SK-N-SH (cell line): ENCODE measurements at regions not wholly inside any gene's neighbourhood (a gene's known extent, or its start where the extent isn't known, plus 50 kb on each side); places are given as distances from the start of the nearest gene placed in this dataset.

ENCODE experiments used
- CTCF ChIA-PET: fragments of 300-600, 350-600 bp; formaldehyde crosslinking; extraction: SDS; loops from one replicate; lab custom pipeline; 2021; lab: Yijun Ruan, JAX
- POLR2A ChIA-PET: fragments of 350-600 bp; sonication (Branson Sonifier 250); formaldehyde crosslinking; extraction: SDS; loops from one replicate; lab custom pipeline; 2020; ENCODE audit warnings: antibody characterized with exemption, inconsistent platforms; lab: Yijun Ruan, JAX
- DNase-seq: peaks from one replicate; pipeline ENCODE4 v3.0.0; 2012
- H2AFZ ChIP-seq: fragments of 200-600 bp; sonication (generic); 2 replicates; pipeline ENCODE4 v1.8.1; 2016; ENCODE audit warnings: antibody characterized with exemption, mild to moderate bottlenecking, low read depth
- H3F3A ChIP-seq: fragments of 200-600 bp; sonication (generic); replicated peaks from 2 replicates; pipeline ENCODE3; 2016; ENCODE audit warnings: antibody characterized with exemption, mild to moderate bottlenecking; ENCODE audit not compliant: insufficient read depth
- H3K27ac ChIP-seq, 2 experiments: fragments of 200-500 bp in 1 of 2; fragments of 200-600 bp in 1 of 2; sonication (Bioruptor generic) in 1 of 2; sonication (generic), shearing (Covaris generic) in 1 of 2; 2 replicates each; pipeline versions ENCODE4 v1.5.1 to v1.6.1; 2014 to 2016; ENCODE audit warnings: low read depth in 2 of 2, inconsistent platforms in 1 of 2, low read length in 1 of 2, mild to moderate bottlenecking in 1 of 2, mixed read lengths in 1 of 2
- H3K27me3 ChIP-seq: fragments of 200-600 bp; sonication (generic), shearing (Covaris generic); 2 replicates; pipeline ENCODE4 v1.6.1; 2016; ENCODE audit warnings: mixed run types; ENCODE audit not compliant: insufficient read depth
- H3K36me3 ChIP-seq, 2 experiments: fragments of 200-500 bp in 1 of 2; fragments of 200-600 bp in 1 of 2; sonication (Bioruptor generic) in 1 of 2; sonication (generic) in 1 of 2; replicated peaks in 1 of 2; 2 replicates each; pipeline versions ENCODE3 to v1.5.1; 2014 to 2016; ENCODE audit warnings: low read length in 1 of 2, mild to moderate bottlenecking in 1 of 2; ENCODE audit not compliant: insufficient read depth in 2 of 2, control insufficient read depth in 1 of 2
- H3K4me1 ChIP-seq, 2 experiments: fragments of 200-500 bp in 1 of 2; fragments of 200-600 bp in 1 of 2; sonication (Bioruptor generic) in 1 of 2; sonication (generic), shearing (Covaris generic) in 1 of 2; 2 replicates each; pipeline versions ENCODE4 v1.5.1 to v1.6.1; 2014 to 2016; ENCODE audit warnings: low read depth in 1 of 2, low read length in 1 of 2, mixed run types in 1 of 2; ENCODE audit not compliant: insufficient read depth in 2 of 2, control insufficient read depth in 1 of 2
- H3K4me2 ChIP-seq: fragments of 200-600 bp; sonication (generic), shearing (Covaris generic); 2 replicates; pipeline ENCODE4 v1.6.1; 2017; ENCODE audit warnings: mixed run types
- H3K4me3 ChIP-seq, 2 experiments: fragments of 200-500 bp in 1 of 2; fragments of 200-600 bp in 1 of 2; sonication (Bioruptor generic) in 1 of 2; sonication (generic), shearing (Covaris generic) in 1 of 2; 2 replicates each; pipeline versions ENCODE4 v1.5.1 to v1.8.1; 2014 to 2016; ENCODE audit warnings: low read depth in 2 of 2, inconsistent platforms in 1 of 2, low read length in 1 of 2, mild to moderate bottlenecking in 1 of 2, mixed read lengths in 1 of 2, moderate library complexity in 1 of 2
- H3K79me2 ChIP-seq: fragments of 200-600 bp; sonication (generic); 2 replicates; pipeline ENCODE4 v1.8.1; 2017; ENCODE audit warnings: mild to moderate bottlenecking; ENCODE audit not compliant: insufficient read depth
- H3K9ac ChIP-seq: fragments of 200-600 bp; sonication (generic); 2 replicates; pipeline ENCODE4 v1.6.1; 2017; ENCODE audit warnings: mixed run types
- H3K9me2 ChIP-seq: fragments of 200-600 bp; sonication (generic); 2 replicates; pipeline ENCODE4 v1.6.1; 2017; ENCODE audit warnings: mixed run types
- H3K9me3 ChIP-seq: fragments of 200-600 bp; sonication (generic); 2 replicates; pipeline ENCODE4 v1.6.1; 2017; ENCODE audit warnings: mixed run types, mild to moderate bottlenecking, moderate library complexity
- H4K20me1 ChIP-seq: fragments of 200-600 bp; sonication (generic); 2 replicates; pipeline ENCODE4 v1.6.1; 2017; ENCODE audit warnings: mild to moderate bottlenecking, mixed run types; ENCODE audit not compliant: insufficient read depth
- CHD2 ChIP-seq: fragments of 150-350 bp; IDR thresholded peaks from 2 replicates; pipeline ENCODE4 v1.6.1; 2018; ENCODE audit warnings: low read length; ENCODE audit not compliant: partially characterized antibody
- CTCF ChIP-seq: fragments of 200-600 bp; sonication (generic); IDR thresholded peaks from 2 replicates; pipeline ENCODE4 v1.6.1; 2017; ENCODE audit warnings: antibody characterized with exemption, mild to moderate bottlenecking, moderate library complexity
- ELF1 ChIP-seq: IDR thresholded peaks from 2 replicates; pipeline ENCODE4 v1.4.0; 2012
- EZH2phosphoT487 ChIP-seq: fragments of 200-600 bp; sonication (generic); IDR thresholded peaks from 2 replicates; pipeline ENCODE4 v1.6.1; 2017; ENCODE audit warnings: low read depth, mixed run types, mild to moderate bottlenecking, antibody characterized with exemption, moderate library complexity, borderline replicate concordance
- FOSL2 ChIP-seq: IDR thresholded peaks from 2 replicates; pipeline ENCODE4 v1.4.0; 2012; ENCODE audit warnings: low read depth, mild to moderate bottlenecking, moderate library complexity, borderline replicate concordance
- FOXM1 ChIP-seq: IDR thresholded peaks from 2 replicates; pipeline ENCODE4 v1.4.0; 2012; ENCODE audit warnings: low read depth, mild to moderate bottlenecking
- GABPA ChIP-seq: IDR thresholded peaks from 2 replicates; pipeline ENCODE4 v1.4.0; 2012; ENCODE audit warnings: low read depth, mild to moderate bottlenecking
- JUND ChIP-seq: IDR thresholded peaks from 2 replicates; pipeline ENCODE4 v1.4.0; 2012
- MAX ChIP-seq: IDR thresholded peaks from 2 replicates; pipeline ENCODE4 v1.4.0; 2012; ENCODE audit warnings: low read depth
- MEF2A ChIP-seq: IDR thresholded peaks from 2 replicates; pipeline ENCODE4 v1.4.0; 2012; ENCODE audit warnings: low read depth, borderline replicate concordance
- MXI1 ChIP-seq: IDR thresholded peaks from 2 replicates; pipeline ENCODE4 v1.6.1; 2012; ENCODE audit warnings: mild to moderate bottlenecking, low read depth, low read length, improper control_type of control experiment
- NFIC ChIP-seq: IDR thresholded peaks from 2 replicates; pipeline ENCODE4 v1.4.0; 2012; ENCODE audit warnings: borderline replicate concordance
- NRF1 ChIP-seq: IDR thresholded peaks from 2 replicates; pipeline ENCODE4 v1.6.1; 2012; ENCODE audit warnings: low read depth, mild to moderate bottlenecking, low read length
- POLR2AphosphoS5 ChIP-seq: IDR thresholded peaks from 2 replicates; pipeline ENCODE4 v1.6.1; 2012; ENCODE audit warnings: low read depth, low read length
- RCOR1 ChIP-seq: fragments of 150-350 bp; IDR thresholded peaks from 2 replicates; pipeline ENCODE4 v1.6.1; 2017; ENCODE audit warnings: antibody characterized with exemption, low read length
- REST ChIP-seq: IDR thresholded peaks from 2 replicates; pipeline ENCODE4 v1.6.1; 2012; ENCODE audit warnings: mild to moderate bottlenecking, low read depth, low read length, moderate library complexity
- RFX5 ChIP-seq: IDR thresholded peaks from 2 replicates; pipeline ENCODE4 v1.6.1; 2012; ENCODE audit warnings: mild to moderate bottlenecking, improper control_type of control experiment, low read length
- RXRA ChIP-seq: IDR thresholded peaks from 2 replicates; pipeline ENCODE4 v1.4.0; 2012; ENCODE audit warnings: low read depth, mild to moderate bottlenecking, borderline replicate concordance
- SMC3 ChIP-seq: IDR thresholded peaks from 2 replicates; pipeline ENCODE4 v1.6.1; 2012; ENCODE audit warnings: low read depth, low read length, improper control_type of control experiment
- TAF1 ChIP-seq: IDR thresholded peaks from 2 replicates; pipeline ENCODE4 v1.6.1; 2012; ENCODE audit warnings: low read depth, mild to moderate bottlenecking, low read length, moderate library complexity, borderline replicate concordance
- TCF12 ChIP-seq: IDR thresholded peaks from 2 replicates; pipeline ENCODE4 v1.4.0; 2012
- WGBS: methylation state at CpG from one replicate; pipeline ENCODE4 v1.1.6; 2017; ENCODE audit warnings: low lambda C conversion rate; 5-methylcytosine and 5-hydroxymethylcytosine counted together

GRCh38 chr4:111028795-111029194 lies 405.9 kb upstream of the PITX2 start:
- no peaks in the 10 kb centered on the region for H4K20me1 ChIP-seq
- POLR2A ChIA-PET, result no interaction called here
- no peaks in the 10 kb centered on the region for H3K36me3 ChIP-seq
- no peak overlapping the region for H3K4me2 ChIP-seq
- 3% methylated on average over 1 of the region's 1 CpG for WGBS
- no peak overlapping the region for H3K9ac ChIP-seq
- H3K79me2 ChIP-seq, result no peaks in the 10 kb centered on the region
- H3F3A ChIP-seq, result peaks cover 9% of the 10 kb centered on the region
- H3K9me2 ChIP-seq, result no peaks in the 10 kb centered on the region
- H3K27ac ChIP-seq, result no peak overlapping the region
- H3K4me1 ChIP-seq, result peaks cover 0 to 5% of the 10 kb centered on the region in 2 experiments; a peak in 1 of 4 replicates
- no peak overlapping the region for H2AFZ ChIP-seq
- no peak for DNase-seq
- no peaks in the 10 kb centered on the region for H3K27me3 ChIP-seq
- no peaks in the 10 kb centered on the region for H3K9me3 ChIP-seq
- CTCF ChIA-PET, result interaction anchor here (1.1 kb wide), 1 partner anchor 15 kb away, joined by 3 read pairs; no protein-coding TSS in a partner anchor
- no peak overlapping the region for H3K4me3 ChIP-seq
- TF ChIP-seq FOXM1 (no peak), TCF12 (no peak), ELF1 (no peak)

- no peak overlapping the region for H3K4me2 ChIP-seq
- TF ChIP-seq FOXM1, result no peak
- no peak for TF ChIP-seq EZH2phosphoT487
- TF ChIP-seq FOSL2, result no peak
- TF ChIP-seq RFX5, result no peak
- TF ChIP-seq ELF1, result no peak
- no peak for TF ChIP-seq POLR2AphosphoS5
- TF ChIP-seq NFIC, result no peak
- TF ChIP-seq CHD2, result no peak
- no peak for TF ChIP-seq MEF2A
- no peak for TF ChIP-seq RCOR1
- no peak for TF ChIP-seq TAF1
- TF ChIP-seq MXI1, result no peak
- TF ChIP-seq CTCF, result no peak
- no peak for TF ChIP-seq SMC3
- TF ChIP-seq GABPA, result no peak
- no peak for TF ChIP-seq NRF1
- no peak for TF ChIP-seq RXRA
- TF ChIP-seq MAX, result no peak
- no peak for TF ChIP-seq JUND
- TF ChIP-seq REST, result no peak
- POLR2A ChIA-PET, result no interaction called here
- CTCF ChIA-PET, result no interaction called here
- H3F3A ChIP-seq, result peaks cover 9% of the 10 kb centered on the region
- no peak overlapping the region for H3K9ac ChIP-seq
- no peaks in the 10 kb centered on the region for H3K9me3 ChIP-seq
- no peaks in the 10 kb centered on the region for H3K36me3 ChIP-seq
- H3K9me2 ChIP-seq, result no peaks in the 10 kb centered on the region
- H4K20me1 ChIP-seq, result no peaks in the 10 kb centered on the region
- H3K4me1 ChIP-seq, result peaks cover 0 to 5% of the 10 kb centered on the region in 2 experiments; a peak in 1 of 4 replicates
- no peak overlapping the region for H2AFZ ChIP-seq
- no peak overlapping the region for H3K4me3 ChIP-seq
- H3K27me3 ChIP-seq, result no peaks in the 10 kb centered on the region
- no peaks in the 10 kb centered on the region for H3K79me2 ChIP-seq
- no peak for DNase-seq
- WGBS, result 0% methylated on average over 1 of the region's 1 CpG
- H3K27ac ChIP-seq, result no peak overlapping the region
Measured at GRCh38 chr4:111031001-111031579, 408.2 kb upstream of the PITX2 start.
